HG02588 (cell line): ENCODE measurements at regions not wholly inside any gene's neighbourhood (a gene's known extent, or its start where the extent isn't known, plus 50 kb on each side); places are given as distances from the start of the nearest gene placed in this dataset.

Experiments
- ATAC-seq: cut with Tn5 transposase; IDR thresholded peaks from one replicate; pipeline ENCODE4 v1.9.1; 2021; ENCODE audit warnings: mild to moderate bottlenecking, moderate library complexity; ENCODE audit not compliant: unreplicated experiment

- no peak for ATAC-seq
Measured at GRCh38 chr2:12300927-12301326, 415.8 kb upstream of the TRIB2 start.

GRCh38 chr2:12302140-12302539 is 414.6 kb upstream of the TRIB2 start:
- ATAC-seq = no peak

- ATAC-seq = no peak
Measured at GRCh38 chr2:12302691-12303090, 414.0 kb upstream of the TRIB2 start.

GRCh38 chr2:12303181-12304030 is 413.3 kb upstream of the TRIB2 start:
- ATAC-seq = no peak

- ATAC-seq = no peak
Measured at GRCh38 chr2:12304564-12305171, 412.1 kb upstream of the TRIB2 start.

- no peak for ATAC-seq
Measured at GRCh38 chr2:12305931-12306330, 410.8 kb upstream of the TRIB2 start.

- no peak for ATAC-seq
Measured at GRCh38 chr2:12310399-12310798, 406.3 kb upstream of the TRIB2 start.

GRCh38 chr2:12313445-12314126 is 403.1 kb upstream of the TRIB2 start:
- ATAC-seq = no peak

GRCh38 chr2:12314127-12314760 is 402.5 kb upstream of the TRIB2 start:
- no peak for ATAC-seq

GRCh38 chr2:12315224-12315623 is 401.5 kb upstream of the TRIB2 start:
- ATAC-seq = no peak

GRCh38 chr2:12316476-12316875 is 400.3 kb upstream of the TRIB2 start:
- no peak for ATAC-seq

- no peak for ATAC-seq
Measured at GRCh38 chr2:12317286-12317685, 399.4 kb upstream of the TRIB2 start.

GRCh38 chr2:12317814-12318426 is 398.8 kb upstream of the TRIB2 start:
- ATAC-seq = no peak

GRCh38 chr2:12318427-12319057 is 398.2 kb upstream of the TRIB2 start:
- ATAC-seq = no peak

- ATAC-seq = no peak
Measured at GRCh38 chr2:12320027-12320734, 396.6 kb upstream of the TRIB2 start.

GRCh38 chr2:12320991-12321641 is 395.6 kb upstream of the TRIB2 start:
- no peak for ATAC-seq

- ATAC-seq = no peak
Measured at GRCh38 chr2:12321886-12322285, 394.9 kb upstream of the TRIB2 start.

- no peak for ATAC-seq
Measured at GRCh38 chr2:12325806-12326205, 390.9 kb upstream of the TRIB2 start.

GRCh38 chr2:12326449-12327190 is 390.1 kb upstream of the TRIB2 start:
- no peak for ATAC-seq
